NCI-H774 (cell line): ENCODE measurements at regions not wholly inside any gene's neighbourhood (a gene's known extent, or its start where the extent isn't known, plus 50 kb on each side); places are given as distances from the start of the nearest gene placed in this dataset.
"Not testable (repeated sequence)": the region's sequence is repeated elsewhere in the genome, so short reads cannot be mapped to it uniquely, and the experiment has no call there.

Experiments
- DNase-seq: peaks from one replicate; lab custom pipeline; 2025; lab: John Stamatoyannopoulos, UW

- DNase-seq, result no peak
These were observed 254.3 kb downstream of the SOX4 start for GRCh38 chr6:21847711-21848480.

GRCh38 chr6:21850691-21851090, 257.1 kb downstream of the SOX4 start:
- no peak for DNase-seq

GRCh38 chr6:21855811-21856455, 262.4 kb downstream of the SOX4 start:
- no peak for DNase-seq

- no peak for DNase-seq
These were observed 262.9 kb downstream of the SOX4 start for GRCh38 chr6:21856456-21856825.

GRCh38 chr6:21856844-21857243, 263.3 kb downstream of the SOX4 start:
- DNase-seq, result no peak

- DNase-seq, result no peak
These were observed 264.5 kb downstream of the SOX4 start for GRCh38 chr6:21858076-21858475.

GRCh38 chr6:21859193-21859735, 265.7 kb downstream of the SOX4 start:
- no peak for DNase-seq

- no peak for DNase-seq
These were observed 268.4 kb downstream of the SOX4 start for GRCh38 chr6:21861942-21862341.

GRCh38 chr6:21864206-21864605, 270.7 kb downstream of the SOX4 start:
- no peak for DNase-seq

GRCh38 chr6:21868226-21868625, 274.7 kb downstream of the SOX4 start:
- no peak for DNase-seq

- DNase-seq, result no peak
These were observed 275.7 kb downstream of the SOX4 start for GRCh38 chr6:21869085-21869771.

- DNase-seq, result no peak
These were observed 276.7 kb downstream of the SOX4 start for GRCh38 chr6:21870076-21870730.

GRCh38 chr6:21871831-21872230, 278.3 kb downstream of the SOX4 start:
- DNase-seq, result no peak

- DNase-seq, result no peak
These were observed 279.2 kb downstream of the SOX4 start for GRCh38 chr6:21872749-21873148.

GRCh38 chr6:21873562-21873961, 280.0 kb downstream of the SOX4 start:
- DNase-seq, result no peak

- DNase-seq, result no peak
These were observed 280.8 kb downstream of the SOX4 start for GRCh38 chr6:21874372-21874771.

GRCh38 chr6:21877037-21877436, 283.5 kb downstream of the SOX4 start:
- DNase-seq, result not testable (repeated sequence)

- DNase-seq, result not testable (repeated sequence)
These were observed 286.7 kb downstream of the SOX4 start for GRCh38 chr6:21880249-21880648.

GRCh38 chr6:21881969-21882465, 288.5 kb downstream of the SOX4 start:
- DNase-seq, result no peak

GRCh38 chr6:21883595-21884328, 290.2 kb downstream of the SOX4 start:
- DNase-seq, result no peak

GRCh38 chr6:21885111-21885510, 291.6 kb downstream of the SOX4 start:
- no peak for DNase-seq
